Right ventricle myocardium superior (tissue), 1 donor: ENCODE measurements at regions not wholly inside any gene's neighbourhood (a gene's known extent, or its start where the extent isn't known, plus 50 kb on each side); places are given as distances from the start of the nearest gene placed in this dataset.

Experiments
- ATAC-seq: fragments of 200-7000 bp; cut with Tn5 transposase; one replicate; pipeline ENCODE4 v1.9.1; 2020; ENCODE audit warnings: mild to moderate bottlenecking; ENCODE audit not compliant: poor library complexity
- DNase-seq: peaks from one replicate; pipeline ENCODE4 v3.0.0-alpha.2; 2020
- intact Hi-C: fragments of 100-400 bp; cut with DNase I; formaldehyde crosslinking; loops from one replicate; pipeline ENCODE4 v1.11.2; 2022
- donor health status: DM: no; HTN: yes; CAD: no; lungs with severe emphysema.

DNA sequence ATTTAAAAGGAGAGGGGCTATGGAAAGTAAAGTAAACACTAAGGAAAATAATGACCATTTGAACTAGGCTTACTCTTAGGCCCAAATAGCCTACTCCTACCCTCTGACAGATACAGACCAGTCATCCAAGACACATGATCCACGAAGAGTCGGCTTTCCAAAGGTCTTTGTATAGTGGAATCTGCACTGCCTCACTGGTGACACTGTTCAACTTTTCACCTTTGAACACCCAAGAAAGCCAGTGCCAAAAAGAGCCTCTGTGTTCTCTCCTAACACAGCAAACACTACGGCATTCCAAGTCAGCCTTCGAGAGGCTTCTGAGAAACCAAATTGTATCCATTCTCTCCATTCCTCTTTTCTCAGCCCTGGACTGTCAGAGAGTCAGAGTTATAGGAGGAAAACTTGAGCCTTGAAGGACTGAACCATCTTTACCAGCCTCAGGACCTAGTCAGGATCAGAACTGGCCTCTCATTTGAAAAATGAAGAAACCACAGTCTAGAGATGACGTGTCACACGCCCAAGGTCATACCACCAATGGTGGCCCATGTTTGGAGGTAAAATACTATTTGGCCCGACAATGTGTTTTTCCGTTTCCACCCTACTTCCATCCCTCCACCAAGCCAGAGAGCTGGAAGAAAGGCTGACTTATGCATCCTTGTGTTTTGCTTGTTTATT, 267.4 kb upstream of the ACVR2A start:
- no peak for ATAC-seq
- DNase-seq = no peak
- intact Hi-C loops = no loop called here

DNA sequence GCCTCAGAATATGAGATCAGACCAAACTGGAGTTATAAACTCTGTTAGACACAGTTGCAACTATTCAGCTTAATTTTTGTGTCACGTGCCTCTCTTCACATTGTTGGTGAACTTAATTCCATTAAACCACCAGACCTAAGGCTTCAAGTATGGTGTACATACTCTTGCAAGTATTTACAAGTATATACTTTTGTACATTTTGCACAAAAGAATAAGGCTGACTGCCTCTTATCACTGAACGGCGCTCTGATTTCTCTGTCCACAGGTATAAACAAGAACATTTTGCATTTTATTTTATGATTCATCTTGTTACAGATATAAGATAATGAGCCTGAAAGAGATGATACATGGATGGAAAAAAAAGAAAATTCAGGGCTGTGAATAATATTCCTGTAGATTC, 269.7 kb upstream of the ACVR2A start:
- DNase-seq (no peak), ATAC-seq (no peak)
- intact Hi-C loops = no loop called here

DNA sequence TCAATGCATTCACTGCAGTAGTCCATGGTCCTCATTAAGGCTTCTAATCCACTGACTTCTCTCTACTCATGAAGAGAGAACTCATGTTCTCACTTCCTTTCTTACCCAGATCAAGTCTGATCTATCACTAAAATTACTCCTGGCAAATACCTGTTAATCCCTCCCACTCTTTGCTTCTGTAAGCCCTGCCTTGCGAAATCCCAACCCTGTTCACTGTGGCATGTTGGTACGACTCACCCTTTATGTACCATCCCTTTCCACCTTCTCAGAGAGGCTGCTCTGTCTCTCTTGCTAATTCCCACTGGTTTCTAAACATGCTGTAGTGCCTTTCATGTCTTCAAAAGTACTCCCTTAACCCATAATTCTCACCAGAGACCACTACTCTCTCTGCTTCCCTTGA, 272.2 kb upstream of the ACVR2A start:
- no peak for DNase-seq
- intact Hi-C loops = no loop called here
- no peak for ATAC-seq

DNA sequence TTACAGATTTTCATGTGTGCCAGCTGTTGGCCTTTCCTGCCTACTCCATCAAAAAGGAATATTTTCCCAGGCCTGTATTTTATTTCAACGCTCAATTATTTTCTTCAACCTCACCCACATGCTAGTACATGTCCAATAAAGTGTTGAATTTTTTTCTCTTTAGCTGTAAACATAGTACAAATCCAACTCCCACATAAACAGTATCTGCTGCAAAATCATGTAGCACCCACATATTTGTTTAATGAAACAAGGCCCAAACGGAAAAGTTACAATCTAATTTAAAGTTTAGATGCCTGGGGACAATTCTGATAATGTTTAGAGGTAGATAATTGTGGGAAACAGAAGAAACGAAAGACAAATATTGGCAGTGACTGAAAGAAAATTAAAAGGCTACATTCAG, 275.4 kb upstream of the ACVR2A start:
- intact Hi-C loops = no loop called here
- ATAC-seq (no peak), DNase-seq (no peak)

DNA sequence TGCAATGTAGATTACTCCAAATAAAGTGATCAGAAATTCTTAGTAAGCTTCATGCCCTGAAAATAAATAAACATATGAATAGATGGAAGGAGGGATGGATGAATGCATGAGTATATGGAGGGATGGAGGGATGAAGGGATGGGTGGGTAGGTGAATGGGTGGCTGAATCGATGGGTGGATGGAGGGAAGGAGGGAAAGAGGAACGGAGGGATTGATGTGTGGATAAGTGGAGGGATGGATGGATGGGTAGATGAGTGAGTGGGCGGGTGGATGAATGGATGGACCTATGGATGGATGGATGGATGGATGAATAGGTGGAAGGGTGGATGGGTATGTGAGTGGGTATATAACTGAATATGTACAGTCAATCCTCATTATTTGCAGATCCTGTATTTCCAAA, 276.7 kb upstream of the ACVR2A start:
- DNase-seq (no peak), ATAC-seq (no peak)
- intact Hi-C loops = no loop called here

DNA sequence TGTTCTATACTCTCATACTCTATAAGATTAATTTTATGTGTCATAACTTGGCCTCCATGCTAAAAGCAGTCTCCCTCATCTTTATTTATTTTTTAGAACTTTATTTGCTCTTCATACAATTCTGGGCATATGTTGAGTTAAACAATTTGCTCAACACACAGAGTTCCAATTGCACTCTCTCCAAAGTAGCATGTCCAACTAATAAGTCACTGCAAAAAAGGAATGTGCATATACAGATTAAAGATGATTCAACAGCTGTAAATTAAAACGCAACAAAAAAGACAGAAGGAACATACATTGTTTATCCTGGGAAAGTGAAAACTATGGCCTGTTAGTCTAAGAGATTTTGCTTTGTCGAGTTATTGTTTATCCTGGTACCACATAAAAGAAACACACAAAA, 277.7 kb upstream of the ACVR2A start:
- intact Hi-C loops = no loop called here
- DNase-seq (no peak), ATAC-seq (no peak)

DNA sequence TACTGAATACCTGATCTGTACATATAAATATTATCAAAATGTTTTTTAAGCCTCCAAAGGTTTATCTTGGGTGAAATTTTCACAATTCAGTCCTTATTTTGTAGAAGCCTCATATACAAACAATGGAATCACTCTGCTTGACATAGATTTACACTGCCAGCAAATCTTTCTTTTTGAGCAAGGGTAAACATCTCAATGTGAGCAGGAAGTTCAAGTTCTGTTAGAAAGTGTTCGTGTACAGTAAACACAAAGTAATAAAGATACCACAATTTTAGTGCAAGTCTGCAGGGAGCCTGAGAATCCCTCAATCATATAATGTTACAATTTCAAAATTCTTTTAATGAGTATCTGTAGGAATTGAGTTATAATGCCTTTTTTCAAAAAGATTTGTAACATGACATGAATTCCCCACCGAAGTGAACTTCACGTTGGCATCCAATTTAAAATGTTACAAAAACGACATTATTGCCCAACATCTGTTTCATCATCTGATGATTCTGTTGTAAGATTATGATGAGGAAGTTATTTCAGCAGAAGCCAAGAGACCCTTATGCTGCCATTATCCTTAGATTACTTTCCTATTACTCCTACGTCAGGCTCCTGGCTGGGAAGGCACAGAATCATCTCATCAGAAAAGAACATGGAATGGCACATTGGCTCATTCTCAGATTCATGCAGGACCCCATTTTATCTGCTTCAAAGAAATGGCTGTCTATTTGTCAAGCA, 283.9 kb upstream of the ACVR2A start:
- DNase-seq (no peak), ATAC-seq (no peak)
- intact Hi-C loops = no loop called here

DNA sequence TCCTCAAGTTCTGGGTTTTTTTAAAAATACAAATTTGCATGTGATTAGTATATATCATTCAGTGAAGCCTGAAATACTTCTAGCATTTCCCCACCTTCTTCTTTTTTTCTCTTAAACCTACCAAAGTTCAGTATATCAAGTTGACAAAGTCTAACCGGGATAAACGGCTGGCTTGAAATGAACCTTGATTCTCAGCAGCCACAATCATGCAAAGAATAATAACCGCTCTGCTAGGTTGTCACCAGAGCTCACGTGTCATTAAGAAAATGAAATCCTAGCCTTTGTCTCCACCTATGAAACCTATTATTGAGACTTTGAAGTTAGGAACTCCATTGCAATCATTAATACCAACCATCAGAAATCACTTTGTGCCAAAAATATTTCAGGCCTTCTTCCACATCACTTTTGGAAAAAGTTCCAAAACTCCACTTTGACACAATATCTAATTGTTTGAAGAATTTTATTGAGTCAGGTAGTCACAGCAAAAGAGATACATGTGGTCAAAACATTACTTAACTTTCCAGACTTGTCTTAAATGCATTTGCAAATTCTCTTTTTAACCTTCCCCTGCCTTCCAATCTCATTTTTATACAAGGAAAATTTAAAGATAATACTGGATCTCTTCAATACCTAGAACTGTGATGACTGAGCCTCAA, 285.6 kb upstream of the ACVR2A start:
- DNase-seq (no peak), ATAC-seq (no peak)
- intact Hi-C loops = no loop called here

DNA sequence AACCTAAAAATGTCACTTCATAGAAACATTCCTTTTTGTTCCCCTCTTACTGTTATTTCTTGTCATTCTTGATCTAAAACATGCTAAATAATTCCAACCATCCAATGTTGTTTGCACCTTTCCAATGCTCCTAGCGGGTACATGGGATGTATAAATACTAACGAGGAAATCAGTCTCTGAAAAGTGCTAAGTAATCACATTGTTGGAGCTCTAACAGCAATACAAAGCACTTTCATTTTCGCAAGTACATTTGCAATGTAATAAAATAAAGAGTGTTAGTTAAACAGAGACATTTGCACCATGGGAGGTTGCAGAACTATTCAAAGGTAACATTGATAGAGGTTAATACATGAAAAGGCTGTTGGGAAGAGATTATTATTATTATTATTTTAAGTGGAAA, 286.2 kb upstream of the ACVR2A start:
- intact Hi-C loops = no loop called here
- DNase-seq (no peak), ATAC-seq (no peak)

DNA sequence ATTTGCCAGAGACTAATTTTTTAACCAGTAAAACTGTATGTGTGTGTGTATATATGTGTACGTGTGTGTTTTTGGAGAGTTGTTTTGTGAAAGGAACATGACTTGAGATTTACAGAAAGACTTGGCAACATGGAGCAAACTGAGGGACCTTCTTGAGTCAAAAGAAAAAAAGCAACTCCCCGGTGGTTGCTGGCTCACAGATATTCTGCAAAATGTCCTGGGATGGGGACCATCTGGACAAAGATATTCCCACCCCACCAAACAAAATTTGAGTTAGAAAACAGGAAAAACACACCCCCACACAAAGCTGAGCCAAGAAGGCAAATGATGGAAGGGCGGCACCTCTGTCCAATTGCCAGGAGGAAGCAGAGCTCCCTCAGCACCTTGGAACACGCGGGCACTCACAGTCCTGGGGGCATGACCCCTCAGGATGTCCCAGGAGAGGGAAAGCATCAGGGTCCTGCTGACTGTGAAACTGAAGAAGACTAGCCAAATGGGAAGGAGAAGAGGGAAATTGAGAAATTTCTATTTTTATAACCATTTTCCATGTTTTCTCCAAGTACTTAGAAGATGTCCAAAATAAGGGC, 290.2 kb upstream of the ACVR2A start:
- intact Hi-C loops = no loop called here
- DNase-seq (peak; percentile 57), ATAC-seq (peak; percentile 75)

DNA sequence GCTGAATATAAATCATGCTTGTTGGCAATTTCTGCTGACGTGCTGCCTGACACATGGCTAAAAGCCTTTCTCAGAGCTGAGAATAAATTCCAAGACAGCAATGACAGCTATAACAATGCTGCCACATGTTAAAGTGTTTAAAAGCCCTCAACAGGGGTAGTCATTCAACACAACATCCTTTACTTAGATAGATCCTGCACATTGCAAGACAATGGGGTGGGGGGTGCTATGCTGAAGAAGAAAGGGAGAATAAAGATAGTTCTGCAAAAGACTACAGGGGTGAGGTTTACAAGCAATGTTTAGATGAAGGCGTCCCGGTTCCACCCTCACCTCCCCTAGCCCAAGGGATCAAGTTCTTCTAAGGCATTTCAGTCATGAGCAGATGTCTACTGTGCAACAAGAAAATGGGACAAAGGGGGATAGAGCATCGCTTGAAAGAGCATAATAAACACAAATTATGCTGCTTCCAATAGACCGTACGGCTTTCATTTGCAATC, 291.0 kb upstream of the ACVR2A start:
- ATAC-seq (peak; percentile 51), DNase-seq (no peak)
- intact Hi-C loops = no loop called here

DNA sequence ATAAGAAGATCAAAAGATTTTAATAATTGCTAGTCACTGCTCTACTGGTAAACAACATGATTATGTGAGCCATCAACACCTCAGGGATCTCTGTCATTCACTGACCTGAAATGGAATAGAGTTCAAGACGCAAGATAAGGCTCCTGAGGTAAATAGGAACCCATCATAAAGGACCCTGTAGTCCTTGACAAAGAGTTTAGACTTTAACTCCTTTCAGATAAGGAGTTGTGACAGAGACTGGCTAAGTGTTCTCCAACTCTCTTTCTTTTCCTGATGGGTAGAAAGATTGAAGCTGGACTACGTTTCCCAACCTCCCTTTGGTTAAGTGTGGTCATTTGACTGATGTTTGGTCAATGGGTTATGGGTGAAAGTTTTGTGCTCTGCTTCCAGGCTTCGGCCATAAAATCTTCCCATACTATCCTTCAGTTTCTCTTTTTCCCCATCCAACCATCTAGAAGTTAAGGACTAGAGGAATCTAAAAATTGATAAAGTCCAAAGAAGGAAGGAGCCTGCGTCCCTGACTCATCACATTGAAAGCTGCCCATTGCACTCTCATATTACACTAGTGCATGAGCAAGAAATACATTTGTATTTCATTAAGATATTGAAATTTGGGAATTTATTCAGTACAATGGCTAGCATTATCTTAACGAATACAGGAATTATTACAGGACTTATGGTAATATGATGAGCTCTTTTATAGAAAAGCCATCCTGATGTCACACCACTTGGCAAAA, 293.7 kb upstream of the ACVR2A start:
- no peak for ATAC-seq
- intact Hi-C loops = no loop called here
- DNase-seq = no peak

DNA sequence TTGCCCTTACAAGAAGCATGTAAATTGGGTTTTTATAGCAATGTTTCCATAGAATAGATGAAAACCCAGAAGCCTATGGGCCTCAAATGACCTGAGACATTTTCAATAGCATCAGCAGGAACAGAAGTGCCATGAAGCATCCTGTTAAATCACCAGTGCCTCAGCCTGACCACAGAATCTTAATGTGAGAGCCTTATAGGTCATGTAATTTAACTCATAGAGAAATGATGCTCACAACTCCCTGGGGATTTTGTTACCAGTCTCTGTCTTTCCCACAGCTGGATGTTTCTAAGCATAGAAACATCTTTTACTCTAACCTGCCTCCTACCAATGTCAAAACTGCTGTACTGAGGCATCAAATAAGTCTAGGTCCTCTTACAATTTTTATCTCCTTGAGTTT, 295.8 kb upstream of the ACVR2A start:
- intact Hi-C loops = no loop called here
- ATAC-seq (no peak), DNase-seq (no peak)

DNA sequence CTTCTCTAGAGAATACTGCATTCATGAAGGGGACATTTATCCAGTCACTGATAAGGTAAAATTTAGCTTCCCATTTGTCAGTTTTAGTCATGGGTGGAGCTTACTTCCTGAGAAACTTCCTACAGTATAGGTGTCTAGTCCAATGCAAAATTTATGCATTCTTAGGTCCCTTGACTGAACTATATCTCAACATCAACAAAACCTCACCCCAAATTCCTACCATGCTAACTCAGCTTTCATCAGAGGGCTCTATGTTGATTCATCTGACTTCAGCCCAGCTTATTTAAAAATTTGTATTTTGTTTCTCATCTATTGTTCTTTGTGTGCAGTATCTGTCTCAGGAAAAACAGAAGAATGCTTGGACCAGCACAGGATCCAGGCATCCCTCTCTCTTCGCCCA, 296.4 kb upstream of the ACVR2A start:
- ATAC-seq (no peak), DNase-seq (no peak)
- intact Hi-C loops = no loop called here

DNA sequence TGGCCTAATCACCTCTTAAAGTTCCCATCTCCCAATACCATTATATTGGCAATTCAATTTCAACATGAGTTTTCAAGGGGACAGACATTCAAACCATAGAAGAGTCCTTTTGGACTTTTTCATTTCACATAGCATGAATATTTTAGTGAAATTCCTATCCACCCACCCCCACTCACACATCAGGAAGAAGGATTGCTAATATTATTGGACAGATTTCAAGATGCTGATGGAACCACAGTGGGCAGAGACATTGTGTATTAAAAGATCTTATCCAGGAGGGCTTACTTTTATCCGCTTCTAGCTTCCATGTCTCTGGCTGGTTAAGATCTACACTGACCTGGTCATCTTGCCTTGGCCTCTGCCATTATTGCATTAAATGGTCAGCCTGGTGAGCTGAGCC, 297.4 kb upstream of the ACVR2A start:
- ATAC-seq = no peak
- intact Hi-C loops = no loop called here
- no peak for DNase-seq

DNA sequence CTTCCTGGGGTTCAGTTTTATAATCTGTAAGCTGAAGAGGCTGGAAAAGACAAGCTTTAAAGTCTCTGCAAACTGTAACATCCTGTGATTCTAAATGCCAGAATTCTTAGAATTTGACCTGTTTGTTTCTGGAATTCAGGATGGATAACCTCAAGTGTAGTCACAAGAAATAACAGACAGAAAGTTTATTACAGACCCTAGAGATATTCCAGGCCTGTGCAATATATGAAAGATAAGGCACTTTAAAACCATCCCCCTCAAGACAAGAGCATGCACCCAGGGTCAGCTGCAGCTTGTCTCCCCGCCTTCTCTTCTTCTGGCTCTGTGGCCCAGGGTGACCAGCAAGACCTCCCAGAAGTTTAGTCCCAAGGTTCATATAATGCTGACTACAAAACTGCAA, 298.7 kb upstream of the ACVR2A start:
- DNase-seq (no peak), ATAC-seq (no peak)
- intact Hi-C loops = no loop called here

DNA sequence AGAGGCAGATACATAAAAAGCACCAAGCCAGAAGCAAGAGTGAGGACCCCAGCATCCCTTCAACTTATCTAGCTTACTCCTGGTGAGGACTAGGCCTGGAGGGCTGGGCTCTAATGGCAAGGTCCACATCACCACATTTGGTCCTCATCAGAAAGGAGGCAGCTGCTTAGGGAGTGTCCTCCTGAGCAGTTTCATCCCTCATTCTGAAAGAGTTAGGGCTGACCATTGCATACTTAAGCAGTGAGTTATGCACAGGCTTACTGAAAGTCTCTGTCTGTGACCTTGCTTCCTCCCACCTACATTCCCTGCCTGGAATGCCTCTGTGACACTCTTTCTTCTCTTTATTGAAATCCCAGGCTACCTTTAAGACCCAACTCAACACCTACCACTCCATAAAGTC, 301.8 kb upstream of the ACVR2A start:
- ATAC-seq = no peak
- intact Hi-C loops = no loop called here
- DNase-seq = no peak

DNA sequence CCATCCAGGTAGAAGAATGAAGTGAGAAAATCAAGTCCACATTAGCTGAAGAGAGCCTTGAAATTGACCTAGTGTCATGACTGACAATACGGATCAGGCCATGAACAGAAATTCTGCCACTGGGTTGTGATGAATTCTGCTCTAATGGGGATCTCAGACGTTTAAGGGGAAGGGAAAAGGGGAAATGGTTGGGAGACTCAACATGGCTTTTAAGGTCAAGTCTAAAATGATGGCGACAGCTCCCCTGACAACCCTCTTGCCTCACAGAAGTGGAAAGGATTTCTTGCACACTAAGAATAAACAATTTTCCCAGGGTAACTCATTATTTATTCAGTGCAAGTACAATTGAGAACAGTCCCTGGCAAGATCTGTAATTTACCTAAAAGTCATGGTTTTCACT, 302.5 kb upstream of the ACVR2A start:
- ATAC-seq = no peak
- intact Hi-C loops = no loop called here
- DNase-seq = no peak

DNA sequence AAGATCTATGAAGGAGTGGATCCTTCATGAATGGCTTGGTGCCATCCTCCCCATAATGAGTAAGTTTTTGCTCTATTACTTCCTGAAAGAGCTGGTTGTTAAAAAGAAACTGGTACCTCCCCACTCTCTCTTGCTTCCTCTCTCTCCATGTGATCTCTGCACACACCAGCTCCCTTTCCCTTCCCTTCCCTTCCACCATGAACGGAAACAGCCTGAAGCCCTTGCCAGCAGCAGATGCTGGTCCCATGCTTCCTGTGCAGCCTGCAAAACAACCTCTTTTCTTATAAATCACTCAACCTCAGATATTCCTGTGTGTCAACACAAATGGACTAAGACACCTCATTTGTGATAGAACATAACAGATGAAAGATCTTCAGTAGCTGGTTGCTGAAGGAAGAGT, 303.5 kb upstream of the ACVR2A start:
- DNase-seq (no peak), ATAC-seq (no peak)
- intact Hi-C loops = no loop called here
